ENCODE measurements at regions not wholly inside any gene's neighbourhood (a gene's known extent, or its start where the extent isn't known, plus 50 kb on each side); places are given as distances from the start of the nearest gene placed in this dataset.

GRCh38 chrX:129043138-129043537, 480.2 kb downstream of the SMARCA1 start:
- TF ChIP-seq POLR2AphosphoS5 (IDR thresholded peaks at IDR 0.05; ENCODE audit: borderline replicate concordance, low read depth, low read length) (no peak), EZH2 (IDR thresholded peaks at IDR 0.05) (no peak), FOXP2 (optimal IDR thresholded peaks at IDR 0.05; ENCODE audit: control extremely low read depth, extremely low read length, insufficient read depth) (no peak)

Measured in SK-N-MC (cell line).